Adipocyte (in vitro differentiated cells): ENCODE measurements at regions not wholly inside any gene's neighbourhood (a gene's known extent, or its start where the extent isn't known, plus 50 kb on each side); places are given as distances from the start of the nearest gene placed in this dataset.

Experiments
- DNase-seq: peaks from one replicate; pipeline ENCODE4 v3.0.0-alpha.2; 2015; ENCODE audit warnings: low read depth
- H3K27me3 ChIP-seq: replicated peaks from 2 replicates; pipeline ENCODE4 v1.7.0; 2013; ENCODE audit warnings: mild to moderate bottlenecking, low read length, moderate library complexity; ENCODE audit not compliant: control insufficient read depth, insufficient read depth
- H3K36me3 ChIP-seq: 2 replicates; pipeline ENCODE4 v1.7.0; 2013; ENCODE audit warnings: low read length, mild to moderate bottlenecking, moderate library complexity; ENCODE audit not compliant: control insufficient read depth, insufficient read depth, severe bottlenecking
- H3K4me1 ChIP-seq: 2 replicates; pipeline ENCODE4 v1.7.0; 2013; ENCODE audit warnings: mild to moderate bottlenecking, low read length, moderate library complexity; ENCODE audit not compliant: control insufficient read depth, insufficient read depth
- H3K4me3 ChIP-seq: 2 replicates; pipeline ENCODE4 v1.7.0; 2013; ENCODE audit warnings: mild to moderate bottlenecking, low read length, moderate library complexity
- H3K9ac ChIP-seq: 2 replicates; pipeline ENCODE4 v1.7.0; 2013; ENCODE audit warnings: mild to moderate bottlenecking, low read length, moderate library complexity
- H3K9me3 ChIP-seq: 2 replicates; pipeline ENCODE4 v1.7.0; 2013; ENCODE audit warnings: mild to moderate bottlenecking, low read length, moderate library complexity; ENCODE audit not compliant: control insufficient read depth

DNA sequence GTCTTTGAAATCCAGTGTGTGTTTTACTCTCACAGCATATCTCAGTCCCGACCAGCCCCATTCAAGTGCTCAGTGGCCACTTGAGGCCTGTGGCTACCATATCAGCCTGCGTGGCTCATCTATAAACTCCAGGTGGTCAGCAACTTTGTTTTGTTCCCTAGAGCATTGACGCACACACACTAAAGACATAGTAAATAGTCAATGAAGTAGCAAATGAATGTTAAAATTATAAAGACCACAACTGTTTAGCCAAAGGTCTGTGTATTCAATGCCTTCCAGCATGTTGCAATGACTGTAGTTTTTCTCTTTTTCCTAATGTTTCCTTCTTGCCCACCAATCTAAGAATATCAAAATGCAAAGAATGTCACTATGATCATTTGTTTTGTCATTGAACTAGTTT, 238.2 kb upstream of the ZNF217 start:
- Histone ChIP-seq H3K27me3 (no peaks in the 10 kb centered on the region), H3K9me3 (no peaks in the 10 kb centered on the region), H3K4me3 (no peak overlapping the region), H3K4me1 (peaks cover 38% of the 10 kb centered on the region), H3K36me3 (no peaks in the 10 kb centered on the region), H3K9ac (no peak overlapping the region)
- no peak for DNase-seq

DNA sequence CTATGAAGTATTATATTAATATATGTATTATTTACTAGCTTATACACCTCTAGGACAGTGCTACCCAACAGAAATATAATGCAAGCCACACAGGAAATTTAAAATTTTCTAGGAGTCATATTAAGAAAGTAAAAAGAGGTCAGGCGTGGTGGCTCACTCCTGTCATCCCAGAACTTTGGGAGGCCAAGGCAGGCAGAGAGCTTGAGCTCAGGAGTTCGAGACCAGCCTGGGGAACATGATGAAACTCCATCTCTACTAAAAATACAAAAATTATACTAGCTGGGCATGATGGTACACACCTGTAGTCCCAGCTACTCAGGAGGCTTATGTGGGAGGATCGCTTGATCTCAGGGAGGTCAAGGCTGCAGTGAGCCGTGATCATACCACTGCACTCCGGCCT, 237.6 kb upstream of the ZNF217 start:
- H3K4me1 ChIP-seq = peaks cover 39% of the 10 kb centered on the region
- no peak overlapping the region for H3K9ac ChIP-seq
- DNase-seq = no peak
- H3K4me3 ChIP-seq = no peak overlapping the region
- no peaks in the 10 kb centered on the region for H3K9me3 ChIP-seq
- H3K36me3 ChIP-seq = no peaks in the 10 kb centered on the region
- H3K27me3 ChIP-seq = no peaks in the 10 kb centered on the region

DNA sequence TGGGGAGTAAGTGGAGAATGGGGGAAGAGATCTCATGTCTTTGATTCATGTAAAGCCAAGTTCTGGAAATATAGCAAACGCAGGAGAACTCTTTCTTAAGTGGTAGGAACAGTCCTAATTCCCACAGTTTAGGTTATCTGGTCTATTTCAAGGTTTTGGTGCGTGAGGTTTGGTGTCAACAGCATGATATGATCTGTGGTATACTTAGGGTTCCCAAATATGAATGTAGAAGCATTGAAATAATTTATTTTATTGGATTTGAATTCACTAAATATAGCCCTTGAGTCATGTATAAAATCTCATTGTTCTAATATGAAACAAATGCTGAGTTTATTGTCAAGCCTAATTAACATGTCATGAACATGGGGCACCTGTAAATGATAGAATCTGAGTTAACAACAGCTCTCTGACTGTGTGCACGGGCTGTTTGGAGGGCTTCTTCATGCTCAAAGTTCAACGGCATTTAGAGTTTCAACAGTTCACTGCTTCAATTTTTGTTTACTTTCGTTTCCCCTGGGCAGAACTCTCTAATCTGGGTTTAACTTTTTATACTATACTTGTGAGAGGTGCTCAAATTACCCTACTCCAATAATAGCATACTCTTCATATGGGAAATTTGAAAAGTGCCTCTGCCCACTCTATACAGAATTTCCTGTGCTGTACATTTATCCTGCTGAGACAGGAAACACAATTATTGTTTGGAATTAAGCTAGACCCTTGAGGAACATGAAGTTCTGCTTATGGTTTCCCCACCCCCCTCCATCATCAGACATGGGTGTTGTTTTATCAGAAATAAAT, 236.3 kb upstream of the ZNF217 start:
- Histone ChIP-seq H3K4me3 (peak overlapping the region; percentile 76), H3K4me1 (peaks cover 39% of the 10 kb centered on the region), H3K27me3 (no peaks in the 10 kb centered on the region), H3K36me3 (no peaks in the 10 kb centered on the region), H3K9me3 (no peaks in the 10 kb centered on the region), H3K9ac (peak overlapping the region; percentile 97)
- peak; percentile 78 for DNase-seq

DNA sequence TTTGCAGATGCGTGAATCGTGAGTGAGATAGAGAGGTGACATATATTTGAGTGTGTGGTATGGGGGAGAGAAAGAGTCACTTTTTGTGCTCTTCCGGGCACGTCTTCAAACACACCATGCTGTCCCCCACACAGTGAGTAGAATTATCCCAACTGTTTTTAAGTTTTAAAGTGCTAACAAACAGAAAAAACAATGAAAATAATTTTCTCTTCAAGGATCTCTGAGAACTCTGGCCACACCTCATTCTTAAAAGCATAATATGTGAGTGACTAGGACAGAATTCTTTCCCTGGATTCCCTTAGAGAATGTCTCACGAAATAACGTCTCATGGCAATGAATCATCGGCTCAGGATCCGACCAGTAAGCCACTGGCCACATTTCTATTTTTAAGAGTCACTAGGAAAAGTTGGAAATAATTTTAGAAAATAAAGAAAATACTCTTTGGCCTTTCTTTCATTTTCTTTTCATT, 235.7 kb upstream of the ZNF217 start:
- Histone ChIP-seq H3K9ac (peak overlapping the region; percentile 97), H3K27me3 (no peaks in the 10 kb centered on the region), H3K36me3 (no peaks in the 10 kb centered on the region), H3K4me3 (peak overlapping the region; percentile 76), H3K4me1 (peaks cover 39% of the 10 kb centered on the region), H3K9me3 (no peaks in the 10 kb centered on the region)
- peak; percentile 95 for DNase-seq

DNA sequence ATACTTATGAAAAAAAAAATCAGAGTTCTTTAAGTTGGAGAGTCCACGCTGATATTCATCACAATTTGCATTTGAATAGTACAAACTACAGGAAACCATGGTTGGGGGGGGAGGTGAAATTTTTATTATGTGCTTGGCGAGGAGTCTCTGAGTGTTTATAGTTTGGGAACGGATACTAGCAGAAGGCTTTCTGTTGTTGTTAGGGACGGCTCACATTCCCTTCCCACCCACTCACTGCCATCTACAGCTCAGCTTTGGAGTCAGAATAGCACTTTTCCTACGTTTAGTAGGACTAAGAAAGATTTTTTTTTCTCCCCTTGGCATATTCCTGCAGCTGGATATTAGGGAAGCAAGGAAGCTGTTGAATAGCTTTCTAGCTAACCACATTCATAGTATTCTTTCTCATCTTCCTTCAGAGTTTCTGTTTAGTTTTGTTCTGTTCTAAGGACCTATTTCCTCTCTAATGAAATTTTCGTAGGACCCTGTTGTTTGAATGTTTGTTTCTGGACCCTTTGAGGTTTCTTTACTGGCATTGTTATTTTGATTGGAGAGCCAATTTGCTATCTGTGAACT, 235.1 kb upstream of the ZNF217 start:
- H3K9ac ChIP-seq = peak overlapping the region; percentile 97
- DNase-seq = peak; percentile 87
- H3K9me3 ChIP-seq = no peaks in the 10 kb centered on the region
- no peaks in the 10 kb centered on the region for H3K36me3 ChIP-seq
- H3K4me3 ChIP-seq = peak overlapping the region; percentile 76
- H3K4me1 ChIP-seq = peaks cover 39% of the 10 kb centered on the region
- no peaks in the 10 kb centered on the region for H3K27me3 ChIP-seq

DNA sequence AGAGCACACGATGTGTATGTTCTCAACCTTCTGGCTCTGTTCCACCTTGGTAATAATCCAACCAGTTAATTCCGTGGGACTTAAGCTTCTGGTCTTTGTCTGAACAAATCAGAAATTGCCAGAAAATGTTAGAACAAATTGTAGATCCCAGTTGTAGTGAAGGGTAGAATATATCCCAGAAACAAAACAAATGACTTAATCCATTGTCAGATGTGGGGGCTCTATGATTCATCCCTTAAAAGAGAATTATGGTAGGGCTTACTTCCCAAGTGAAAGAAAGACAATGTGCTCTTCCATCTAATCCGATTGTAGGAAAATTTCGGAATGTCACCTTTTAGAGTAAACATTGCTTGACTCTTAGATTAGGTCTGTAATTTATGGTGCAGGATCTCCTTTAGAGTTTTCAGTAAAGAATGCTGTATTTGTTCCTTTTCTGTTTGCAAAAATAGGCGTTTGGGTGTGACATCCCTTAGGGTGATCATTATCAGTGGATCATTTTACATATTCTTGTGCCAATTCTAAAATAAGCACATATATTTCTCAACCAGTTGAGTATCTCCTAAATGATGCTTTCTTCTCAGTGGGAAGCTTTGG, 234.5 kb upstream of the ZNF217 start:
- Histone ChIP-seq H3K36me3 (no peaks in the 10 kb centered on the region), H3K4me3 (peak overlapping the region; percentile 76), H3K9me3 (no peaks in the 10 kb centered on the region), H3K27me3 (no peaks in the 10 kb centered on the region), H3K4me1 (peaks cover 39% of the 10 kb centered on the region), H3K9ac (peak overlapping the region; percentile 97)
- DNase-seq = peak; percentile 94

DNA sequence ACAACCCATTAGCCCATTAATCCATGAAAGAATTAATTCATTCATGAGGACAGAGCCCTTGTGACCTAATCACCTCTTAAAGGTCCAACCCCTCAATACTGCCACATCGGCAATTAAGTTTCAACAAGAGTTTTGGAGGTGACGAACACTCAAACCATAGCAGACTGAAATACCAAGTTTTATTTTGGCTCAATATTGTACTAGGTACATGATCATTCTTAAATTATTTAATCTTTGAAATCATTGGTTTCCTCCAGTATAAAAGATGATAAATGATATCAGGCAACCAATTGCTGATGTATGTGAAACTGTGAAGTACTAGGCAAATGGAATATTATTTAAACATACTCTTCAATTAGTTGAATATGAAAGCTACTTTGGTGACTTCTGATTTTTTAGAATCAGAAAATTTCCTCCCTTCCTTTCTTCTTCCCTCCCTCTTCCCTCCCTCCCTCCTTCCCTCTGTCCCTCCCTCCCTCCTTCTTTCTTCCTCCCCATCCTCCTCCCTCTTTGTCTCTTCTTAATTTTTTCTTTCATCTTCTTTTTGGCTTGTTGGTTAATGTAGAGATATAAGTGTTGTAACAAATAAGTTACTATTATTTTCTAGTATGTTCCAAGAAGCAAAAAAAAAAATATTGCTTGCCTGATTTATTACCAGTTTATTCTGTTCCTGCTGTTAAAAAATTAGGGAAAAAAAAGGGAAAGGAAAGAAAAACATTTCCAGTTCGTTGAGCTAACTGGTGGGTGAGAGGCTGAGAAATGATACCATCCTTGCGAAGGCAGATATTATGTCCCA, 233.9 kb upstream of the ZNF217 start:
- no peak for DNase-seq
- Histone ChIP-seq H3K27me3 (no peaks in the 10 kb centered on the region), H3K9ac (peak overlapping the region; percentile 97), H3K9me3 (no peaks in the 10 kb centered on the region), H3K36me3 (no peaks in the 10 kb centered on the region), H3K4me3 (peak overlapping the region; percentile 76), H3K4me1 (peaks cover 39% of the 10 kb centered on the region)

DNA sequence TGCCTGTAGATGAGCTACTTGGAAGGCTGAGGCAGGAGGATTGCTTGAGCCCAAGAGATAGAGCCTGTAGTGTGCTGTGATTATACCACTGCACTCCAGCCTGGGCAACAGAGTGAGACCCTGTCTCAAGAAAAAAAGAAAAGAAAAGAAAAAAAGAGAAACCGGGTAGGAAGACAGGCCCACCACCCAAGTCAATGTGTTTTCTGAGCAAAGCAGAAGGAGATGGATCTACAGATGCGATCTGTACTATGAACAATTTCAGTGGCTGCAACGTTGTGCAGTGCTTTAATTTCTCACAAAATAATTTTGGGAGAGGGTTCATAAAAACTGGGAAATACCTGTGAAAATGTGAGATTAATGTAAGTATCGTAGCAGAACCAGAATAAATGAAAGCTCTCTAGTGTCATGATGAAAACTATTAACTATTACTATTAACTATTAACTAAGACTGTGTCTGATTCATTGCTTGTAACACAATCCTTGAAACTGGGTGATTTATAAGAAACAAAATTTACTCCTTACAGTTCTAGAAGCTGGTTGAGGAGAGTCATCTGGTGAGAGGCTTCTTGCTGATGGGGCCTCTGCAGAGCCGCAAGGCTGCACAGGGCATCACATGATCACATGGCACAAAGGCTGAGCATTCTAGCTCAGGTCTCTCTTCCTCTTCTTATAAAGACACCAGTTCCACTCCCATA, 233.1 kb upstream of the ZNF217 start:
- H3K27me3 ChIP-seq = no peaks in the 10 kb centered on the region

DNA sequence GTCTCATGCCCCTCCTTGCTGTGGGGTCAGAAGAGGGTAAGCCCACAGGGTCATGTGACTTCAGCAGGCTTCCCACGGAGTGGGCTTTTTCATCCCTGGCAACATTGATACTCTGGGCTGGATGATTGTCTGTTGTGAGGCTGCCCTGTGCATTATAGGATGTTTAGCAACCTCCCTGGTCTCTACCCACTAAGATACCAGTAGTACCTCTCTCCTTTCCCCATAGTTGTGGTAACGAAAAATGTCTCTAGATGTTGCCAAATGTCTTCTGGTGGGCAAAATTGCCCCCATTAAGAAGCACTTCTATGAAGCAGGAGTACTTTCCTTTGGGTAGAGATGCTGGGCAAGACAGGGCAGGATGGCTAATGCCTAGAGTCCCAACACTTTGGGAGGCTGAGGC, 232.5 kb upstream of the ZNF217 start:
- Histone ChIP-seq H3K36me3 (no peaks in the 10 kb centered on the region), H3K4me1 (peaks cover 39% of the 10 kb centered on the region)

More for the DNA sequence above, 233.1 kb upstream of the ZNF217 start:
- H3K9ac ChIP-seq = peak overlapping the region; percentile 97
- no peak for DNase-seq
- H3K36me3 ChIP-seq = no peaks in the 10 kb centered on the region
- peaks cover 39% of the 10 kb centered on the region for H3K4me1 ChIP-seq
- peak overlapping the region; percentile 76 for H3K4me3 ChIP-seq
- no peaks in the 10 kb centered on the region for H3K9me3 ChIP-seq

DNA sequence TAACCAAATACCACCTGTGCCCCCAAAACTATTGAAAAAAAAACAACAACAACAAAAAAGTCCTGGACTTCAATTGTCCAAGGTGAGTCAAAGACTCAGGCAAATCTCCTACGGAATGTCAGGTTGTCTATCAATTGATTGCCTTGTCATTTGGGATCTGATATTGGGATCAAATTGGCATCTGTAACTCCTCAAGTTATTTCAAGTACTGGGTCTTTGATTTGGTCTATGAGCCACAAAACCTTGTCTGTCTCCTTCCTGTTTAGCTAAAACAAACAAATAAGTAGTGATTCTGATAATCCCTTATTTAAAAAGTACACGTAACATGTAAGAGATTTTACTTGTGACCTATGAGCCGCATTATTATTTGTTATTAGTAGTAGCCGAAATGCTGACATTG, 231.6 kb upstream of the ZNF217 start:
- Histone ChIP-seq H3K9ac (no peak overlapping the region), H3K4me1 (peaks cover 32% of the 10 kb centered on the region), H3K4me3 (no peak overlapping the region), H3K9me3 (no peaks in the 10 kb centered on the region), H3K36me3 (no peaks in the 10 kb centered on the region), H3K27me3 (no peaks in the 10 kb centered on the region)
- no peak for DNase-seq

More for the DNA sequence above, 232.5 kb upstream of the ZNF217 start:
- Histone ChIP-seq H3K4me3 (no peak overlapping the region), H3K27me3 (no peaks in the 10 kb centered on the region), H3K9me3 (no peaks in the 10 kb centered on the region), H3K9ac (no peak overlapping the region)
- no peak for DNase-seq
